ENCODE measurements at regions not wholly inside any gene's neighbourhood (a gene's known extent, or its start where the extent isn't known, plus 50 kb on each side); places are given as distances from the start of the nearest gene placed in this dataset.

- POLR2A ChIA-PET (ENCODE audit: low non-redundant PET) = no interaction called here
- intact Hi-C loops (cut with micrococcal nuclease; ENCODE audit: unreplicated experiment) = no loop called here
- no peak overlapping the region for H3K4me3 ChIP-seq (ENCODE audit: low read depth, low read length, poor library complexity, severe bottlenecking)
- no peak for TF ChIP-seq CTCF (conservative IDR thresholded peaks at IDR 0.05; ENCODE audit: low read depth, low read length)
- TF ChIP-seq EZH2 (IDR thresholded peaks at IDR 0.05; ENCODE audit: borderline replicate concordance, low read depth, low read length, poor library complexity, severe bottlenecking) = no peak
- no peaks in the 10 kb centered on the region for H3K27me3 ChIP-seq (replicated peaks; ENCODE audit: insufficient read depth, low read depth, low read length, poor library complexity)
- CTCF ChIA-PET = no interaction called here
- H3K36me3 ChIP-seq (ENCODE audit: insufficient read depth, low read length, poor library complexity, severe bottlenecking) = no peaks in the 10 kb centered on the region
- no peak overlapping the region for H3K27ac ChIP-seq (ENCODE audit: low read depth, low read length, poor library complexity, severe bottlenecking)
- H3K9me3 ChIP-seq (ENCODE audit: low read depth, low read length, poor library complexity, severe bottlenecking) = peaks cover 8% of the 10 kb centered on the region
- BruUV-seq (replicated peaks) = no TSS peak
- H3K4me1 ChIP-seq (ENCODE audit: insufficient read depth, low read length, poor library complexity, severe bottlenecking) = no peaks in the 10 kb centered on the region
- DNase-seq (ENCODE audit: low spot score) = no peak
Measured at GRCh38 chr18:30652387-30652786, 390.2 kb downstream of the DSC3 start.

- intact Hi-C loops (cut with micrococcal nuclease; ENCODE audit: unreplicated experiment) = no loop called here
- Histone ChIP-seq H3K4me3 (ENCODE audit: low read depth, low read length, poor library complexity, severe bottlenecking) (no peak overlapping the region), H3K9me3 (ENCODE audit: low read depth, low read length, poor library complexity, severe bottlenecking) (no peaks in the 10 kb centered on the region), H3K27ac (ENCODE audit: low read depth, low read length, poor library complexity, severe bottlenecking) (no peak overlapping the region), H3K27me3 (replicated peaks; ENCODE audit: insufficient read depth, low read depth, low read length, poor library complexity) (no peaks in the 10 kb centered on the region), H3K36me3 (ENCODE audit: insufficient read depth, low read length, poor library complexity, severe bottlenecking) (no peaks in the 10 kb centered on the region), H3K4me1 (ENCODE audit: insufficient read depth, low read length, poor library complexity, severe bottlenecking) (no peaks in the 10 kb centered on the region)
- TF ChIP-seq CTCF (conservative IDR thresholded peaks at IDR 0.05; ENCODE audit: low read depth, low read length) (no peak), EZH2 (IDR thresholded peaks at IDR 0.05; ENCODE audit: borderline replicate concordance, low read depth, low read length, poor library complexity, severe bottlenecking) (no peak)
- ChIA-PET POLR2A (ENCODE audit: low non-redundant PET) (no interaction called here), CTCF (no interaction called here)
- DNase-seq (ENCODE audit: low spot score) = no peak
- BruUV-seq (replicated peaks) = no TSS peak
Measured at GRCh38 chr18:30650499-30650898, 392.0 kb downstream of the DSC3 start.

- H3K27ac ChIP-seq (ENCODE audit: low read depth, low read length, poor library complexity, severe bottlenecking) = no peak overlapping the region
- H3K4me3 ChIP-seq (ENCODE audit: low read depth, low read length, poor library complexity, severe bottlenecking) = no peak overlapping the region
- no peaks in the 10 kb centered on the region for H3K4me1 ChIP-seq (ENCODE audit: insufficient read depth, low read length, poor library complexity, severe bottlenecking)
- TF ChIP-seq CTCF (conservative IDR thresholded peaks at IDR 0.05; ENCODE audit: low read depth, low read length) = no peak
- TF ChIP-seq EZH2 (IDR thresholded peaks at IDR 0.05; ENCODE audit: borderline replicate concordance, low read depth, low read length, poor library complexity, severe bottlenecking) = no peak
- no TSS peak for BruUV-seq (replicated peaks)
- intact Hi-C loops (cut with micrococcal nuclease; ENCODE audit: unreplicated experiment) = no loop called here
- H3K27me3 ChIP-seq (replicated peaks; ENCODE audit: insufficient read depth, low read depth, low read length, poor library complexity) = no peaks in the 10 kb centered on the region
- ChIA-PET POLR2A (ENCODE audit: low non-redundant PET) (no interaction called here), CTCF (no interaction called here)
- no peak for DNase-seq (ENCODE audit: low spot score)
- H3K9me3 ChIP-seq (ENCODE audit: low read depth, low read length, poor library complexity, severe bottlenecking) = no peaks in the 10 kb centered on the region
- no peaks in the 10 kb centered on the region for H3K36me3 ChIP-seq (ENCODE audit: insufficient read depth, low read length, poor library complexity, severe bottlenecking)
Measured at GRCh38 chr18:30644158-30644557, 398.4 kb downstream of the DSC3 start.

All from A673 (cell line).